Muscle layer of colon (tissue), 2 donors: ENCODE measurements at regions not wholly inside any gene's neighbourhood (a gene's known extent, or its start where the extent isn't known, plus 50 kb on each side); places are given as distances from the start of the nearest gene placed in this dataset.

ENCODE experiments used
- H3K27ac ChIP-seq: one replicate; pipeline ENCODE4 v1.7.0; 2013; ENCODE audit warnings: low read depth, mild to moderate bottlenecking, low read length, moderate library complexity
- H3K27me3 ChIP-seq, 2 donors: one replicate each; pipeline ENCODE4 v1.7.0; 2013; ENCODE audit warnings: low read length in 2 of 2, mild to moderate bottlenecking in 2 of 2; ENCODE audit not compliant: insufficient read depth in 2 of 2, control insufficient read depth in 1 of 2
- H3K36me3 ChIP-seq: one replicate; pipeline ENCODE4 v1.7.0; 2013; ENCODE audit warnings: mild to moderate bottlenecking, low read length; ENCODE audit not compliant: insufficient read depth
- H3K4me1 ChIP-seq: one replicate; pipeline ENCODE4 v1.7.0; 2013; ENCODE audit warnings: mild to moderate bottlenecking, low read length; ENCODE audit not compliant: insufficient read depth
- H3K4me3 ChIP-seq, 2 donors: one replicate each; pipeline ENCODE4 v1.7.0; 2013; ENCODE audit warnings: low read length in 2 of 2, low read depth in 1 of 2, mild to moderate bottlenecking in 1 of 2, moderate library complexity in 1 of 2
- H3K9ac ChIP-seq: one replicate; pipeline ENCODE4 v1.7.0; 2013; ENCODE audit warnings: low read length
- H3K9me3 ChIP-seq: one replicate; pipeline ENCODE4 v1.7.0; 2013; ENCODE audit warnings: mild to moderate bottlenecking, low read length
- donor health status: abdominal sarcoma.
- donor health status: Adenocarcinoma of cecum.

GRCh38 chr5:98721231-98721928 is 52.1 kb upstream of the RGMB start:
- no peak overlapping the region for H3K27ac ChIP-seq
- no peaks in the 10 kb centered on the region for H3K27me3 ChIP-seq
- H3K4me1 ChIP-seq = no peaks in the 10 kb centered on the region
- H3K9me3 ChIP-seq = no peaks in the 10 kb centered on the region
- no peaks in the 10 kb centered on the region for H3K36me3 ChIP-seq
- no peak overlapping the region for H3K4me3 ChIP-seq
- no peak overlapping the region for H3K9ac ChIP-seq

DNA sequence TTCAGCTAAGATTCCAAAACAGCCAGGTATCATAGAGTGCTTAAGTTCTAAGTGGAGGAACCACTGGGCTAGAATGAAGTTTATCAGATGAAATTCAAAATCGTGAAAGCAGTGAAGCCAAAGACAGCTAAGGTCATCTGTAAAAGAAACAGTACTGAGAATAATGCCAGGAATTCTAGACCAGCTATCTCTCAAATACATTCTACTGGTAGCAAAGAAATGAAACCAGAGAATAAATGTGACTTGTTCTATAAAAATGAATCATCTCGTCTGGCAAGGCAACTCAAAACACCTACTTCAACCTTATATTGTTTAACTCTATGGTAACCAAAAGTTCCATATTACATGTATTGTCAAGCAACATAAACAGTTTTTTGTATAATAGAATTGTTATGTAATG is 51.3 kb upstream of the RGMB start:
- no peak overlapping the region for H3K27ac ChIP-seq
- H3K9me3 ChIP-seq = no peaks in the 10 kb centered on the region
- H3K27me3 ChIP-seq = no peaks in the 10 kb centered on the region
- no peak overlapping the region for H3K9ac ChIP-seq
- H3K4me1 ChIP-seq = no peaks in the 10 kb centered on the region
- no peaks in the 10 kb centered on the region for H3K36me3 ChIP-seq
- H3K4me3 ChIP-seq = no peak overlapping the region

DNA sequence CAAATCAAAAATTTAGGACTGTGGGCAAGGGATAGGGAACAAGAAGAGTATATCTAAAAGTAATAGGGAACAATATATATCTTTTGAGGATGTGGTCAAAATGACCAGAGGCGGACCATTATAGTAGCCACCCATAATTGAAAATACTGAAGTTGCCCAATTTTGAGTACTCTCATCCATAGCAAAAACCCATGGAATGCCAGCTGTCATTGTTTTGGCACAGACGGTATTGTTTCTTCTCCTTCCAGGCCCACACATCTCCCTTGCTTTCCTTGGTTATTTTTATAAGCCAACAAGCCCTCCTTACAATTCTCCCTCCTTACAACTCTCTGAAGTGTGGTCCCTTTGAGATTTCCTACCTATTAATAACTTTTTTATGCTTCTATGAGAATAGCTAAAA is 50.4 kb upstream of the RGMB start:
- no peak overlapping the region for H3K9ac ChIP-seq
- H3K27ac ChIP-seq = no peak overlapping the region
- no peaks in the 10 kb centered on the region for H3K9me3 ChIP-seq
- no peak overlapping the region for H3K4me3 ChIP-seq
- no peaks in the 10 kb centered on the region for H3K4me1 ChIP-seq
- H3K36me3 ChIP-seq = no peaks in the 10 kb centered on the region
- no peaks in the 10 kb centered on the region for H3K27me3 ChIP-seq
